Liver (tissue), 7 donors: ENCODE measurements at regions not wholly inside any gene's neighbourhood (a gene's known extent, or its start where the extent isn't known, plus 50 kb on each side); places are given as distances from the start of the nearest gene placed in this dataset.

Experiments used
- DNase-seq: peaks from one replicate; pipeline ENCODE4 v3.0.0-alpha.2; 2017; ENCODE audit warnings: low spot score
- H3K27ac ChIP-seq, 2 donors: one replicate each; pipeline ENCODE4 v1.7.0; 2013; ENCODE audit warnings: inconsistent platforms in 2 of 2, low read length in 2 of 2, control low read depth in 1 of 2, low read depth in 1 of 2, mild to moderate bottlenecking in 1 of 2
- H3K27me3 ChIP-seq, 4 donors: one replicate each; pipeline versions ENCODE4 v1.6.1 to v1.7.0; 2013; ENCODE audit warnings: low read length in 3 of 4, inconsistent platforms in 1 of 4, mild to moderate bottlenecking in 1 of 4, moderate library complexity in 1 of 4; ENCODE audit not compliant: control insufficient read depth in 4 of 4, insufficient read depth in 4 of 4
- H3K36me3 ChIP-seq, 4 donors: one replicate each; pipeline versions ENCODE4 v1.6.1 to v1.7.0; 2013; ENCODE audit warnings: low read length in 3 of 4, mild to moderate bottlenecking in 3 of 4, low read depth in 1 of 4, moderate library complexity in 1 of 4; ENCODE audit not compliant: control insufficient read depth in 4 of 4, insufficient read depth in 3 of 4
- H3K4me1 ChIP-seq, 4 donors: one replicate each; pipeline versions ENCODE4 v1.6.1 to v1.7.0; 2013; ENCODE audit warnings: low read length in 3 of 4, mild to moderate bottlenecking in 3 of 4, moderate library complexity in 1 of 4; ENCODE audit not compliant: control insufficient read depth in 4 of 4, insufficient read depth in 4 of 4
- H3K4me3 ChIP-seq, 3 donors: one replicate each; pipeline versions ENCODE4 v1.6.1 to v1.7.0; 2013; ENCODE audit warnings: low read length in 3 of 3, control low read depth in 1 of 3, low read depth in 1 of 3, mild to moderate bottlenecking in 1 of 3
- H3K9ac ChIP-seq, 2 donors: one replicate each; pipeline ENCODE4 v1.7.0; 2013; ENCODE audit warnings: low read length in 2 of 2, mild to moderate bottlenecking in 2 of 2, moderate library complexity in 2 of 2, control low read depth in 1 of 2, low read depth in 1 of 2
- H3K9me3 ChIP-seq, 4 donors: one replicate each; pipeline versions ENCODE4 v1.6.1 to v1.7.0; 2013; ENCODE audit warnings: low read length in 3 of 4; ENCODE audit not compliant: control insufficient read depth in 4 of 4
- EGR1 ChIP-seq, 2 donors: IDR thresholded peaks; 2 replicates each; pipeline ENCODE4 v1.6.1; 2016 to 2018; ENCODE audit warnings: antibody characterized with exemption in 2 of 2, low read depth in 2 of 2
- FOXA1 ChIP-seq: IDR thresholded peaks from 2 replicates; pipeline ENCODE4 v1.6.1; 2016; ENCODE audit warnings: antibody characterized with exemption
- FOXA2 ChIP-seq: IDR thresholded peaks from 2 replicates; pipeline ENCODE4 v1.6.1; 2016; ENCODE audit warnings: antibody characterized with exemption
- GABPA ChIP-seq, 2 donors: IDR thresholded peaks in 1 of 2; conservative IDR thresholded peaks in 1 of 2; 2 replicates each; pipeline ENCODE4 v1.6.1; 2016; ENCODE audit warnings: antibody characterized with exemption in 2 of 2, mild to moderate bottlenecking in 1 of 2, moderate library complexity in 1 of 2
- HNF4G ChIP-seq: IDR thresholded peaks from 2 replicates; pipeline ENCODE4 v1.6.1; 2016; ENCODE audit warnings: antibody characterized with exemption
- JUND ChIP-seq, 2 donors: IDR thresholded peaks; 2 replicates each; pipeline ENCODE4 v1.6.1; 2016; ENCODE audit warnings: antibody characterized with exemption in 2 of 2
- MAX ChIP-seq: IDR thresholded peaks from 2 replicates; pipeline ENCODE4 v1.6.1; 2016; ENCODE audit warnings: antibody characterized with exemption
- NR2F2 ChIP-seq: IDR thresholded peaks from 2 replicates; pipeline ENCODE4 v1.6.1; 2016; ENCODE audit warnings: antibody characterized with exemption
- RAD21 ChIP-seq, 2 donors: IDR thresholded peaks; 2 replicates each; pipeline ENCODE4 v1.6.1; 2016; ENCODE audit warnings: antibody characterized with exemption in 2 of 2, mild to moderate bottlenecking in 2 of 2
- REST ChIP-seq: IDR thresholded peaks from 2 replicates; pipeline ENCODE4 v1.6.1; 2016; ENCODE audit warnings: antibody characterized with exemption, mild to moderate bottlenecking
- RXRA ChIP-seq, 2 donors: IDR thresholded peaks; 2 replicates each; pipeline ENCODE4 v1.6.1; 2017 to 2018; ENCODE audit warnings: antibody characterized with exemption in 2 of 2, mild to moderate bottlenecking in 1 of 2
- SP1 ChIP-seq: IDR thresholded peaks from 2 replicates; pipeline ENCODE4 v1.6.1; 2018; ENCODE audit warnings: antibody characterized with exemption, mild to moderate bottlenecking
- TAF1 ChIP-seq: conservative IDR thresholded peaks from 2 replicates; pipeline ENCODE4 v1.6.1; 2016; ENCODE audit warnings: antibody characterized with exemption, mild to moderate bottlenecking
- YY1 ChIP-seq: IDR thresholded peaks from 2 replicates; pipeline ENCODE4 v1.6.1; 2016; ENCODE audit warnings: antibody characterized with exemption, mild to moderate bottlenecking
- ZBTB33 ChIP-seq: IDR thresholded peaks from 2 replicates; pipeline ENCODE4 v1.6.1; 2016; ENCODE audit warnings: antibody characterized with exemption
- whole genome bisulfite sequencing: extraction: QIAGEN DNeasy Blood & Tissue Kit; methylation state at CpG from one replicate; pipeline ENCODE4 v1.1.7; 2013; 5-methylcytosine and 5-hydroxymethylcytosine counted together
- donor health status: healthy.
- donor health status: healthy.
- donor health status: healthy.
- donor health status: healthy.

GRCh38 chr11:128331317-128331716, 256.0 kb downstream of the ETS1 start:
- DNase-seq, result no peak
- Histone ChIP-seq H3K27ac (peak overlapping the region in 1 of 2 donors; percentile 7), H3K4me3 (no peak overlapping the region), H3K4me1 (peaks cover 0 to 4% (median 0%) of the 10 kb centered on the region in 4 donors), H3K9ac (no peak overlapping the region), H3K27me3 (no peaks in the 10 kb centered on the region), H3K36me3 (no peaks in the 10 kb centered on the region), H3K9me3 (no peaks in the 10 kb centered on the region)
- no peak for TF ChIP-seq RAD21 (IDR thresholded peaks at IDR 0.05)
- no peak for TF ChIP-seq EGR1 (IDR thresholded peaks at IDR 0.05; ENCODE audit: low read depth in 2 of 2)
- TF ChIP-seq MAX, result no peak
- TF ChIP-seq SP1, result no peak
- TF ChIP-seq NR2F2, result no peak
- TF ChIP-seq RXRA (IDR thresholded peaks at IDR 0.05), result no peak
- WGBS, result 71% methylated on average over 3 of the region's 3 CpGs

GRCh38 chr11:128330203-128330602, 257.2 kb downstream of the ETS1 start:
- DNase-seq, result no peak
- H3K4me3 ChIP-seq, result no peak overlapping the region
- WGBS, result 84% methylated on average over 2 of the region's 2 CpGs
- H3K9me3 ChIP-seq, result no peaks in the 10 kb centered on the region
- peaks cover 0 to 4% (median 0%) of the 10 kb centered on the region in 4 donors for H3K4me1 ChIP-seq
- H3K27ac ChIP-seq, result peak overlapping the region in 1 of 2 donors; percentile 48
- no peaks in the 10 kb centered on the region for H3K27me3 ChIP-seq
- H3K9ac ChIP-seq, result no peak overlapping the region
- H3K36me3 ChIP-seq, result no peaks in the 10 kb centered on the region
- TF ChIP-seq JUND (IDR thresholded peaks at IDR 0.05) (no peak), SP1 (no peak), REST (no peak), NR2F2 (no peak), GABPA (IDR thresholded peaks at IDR 0.05 in 1 of 2, conservative IDR thresholded peaks at IDR 0.05 in 1 of 2) (no peak), HNF4G (no peak), ZBTB33 (no peak), RAD21 (IDR thresholded peaks at IDR 0.05) (no peak), FOXA1 (no peak), YY1 (no peak), FOXA2 (no peak), TAF1 (no peak)
